Loucy (cell line): ENCODE measurements at regions not wholly inside any gene's neighbourhood (a gene's known extent, or its start where the extent isn't known, plus 50 kb on each side); places are given as distances from the start of the nearest gene placed in this dataset.

Experiments used
- H2AFZ ChIP-seq: fragments of 200-600 bp; sonication (generic); 2 replicates; pipeline ENCODE4 v1.6.0; 2016; ENCODE audit warnings: antibody characterized with exemption, mild to moderate bottlenecking, low read length, moderate library complexity
- H3F3A ChIP-seq: fragments of 200-600 bp; 2 replicates; pipeline ENCODE4 v1.6.0; 2016; ENCODE audit warnings: antibody characterized with exemption, low read depth, mild to moderate bottlenecking
- H3K27me3 ChIP-seq: fragments of 200-600 bp; sonication (generic); 2 replicates; pipeline ENCODE4 v1.6.1; 2014; ENCODE audit warnings: low read length, mild to moderate bottlenecking; ENCODE audit not compliant: insufficient read depth, poor library complexity, severe bottlenecking
- H3K36me3 ChIP-seq: fragments of 200-600 bp; sonication (generic); 2 replicates; pipeline ENCODE4 v1.6.1; 2016; ENCODE audit warnings: low read length; ENCODE audit not compliant: insufficient read depth
- H3K4me1 ChIP-seq: fragments of 200-600 bp; sonication (generic); 2 replicates; pipeline ENCODE4 v1.5.1; 2014; ENCODE audit warnings: low read length, mild to moderate bottlenecking; ENCODE audit not compliant: insufficient read depth, poor library complexity, severe bottlenecking
- H3K4me2 ChIP-seq: fragments of 200-600 bp; sonication (generic); 2 replicates; pipeline ENCODE4 v1.6.0; 2014; ENCODE audit warnings: antibody characterized with exemption, low read length, low read depth, mild to moderate bottlenecking; ENCODE audit not compliant: poor library complexity, severe bottlenecking
- H3K4me3 ChIP-seq: fragments of 200-600 bp; sonication (generic); 2 replicates; pipeline ENCODE4 v1.5.1; 2014; ENCODE audit warnings: low read length, mild to moderate bottlenecking, mixed read lengths; ENCODE audit not compliant: poor library complexity, severe bottlenecking
- H3K79me2 ChIP-seq: fragments of 200-600 bp; sonication (generic); 2 replicates; pipeline ENCODE4 v1.6.1; 2014; ENCODE audit warnings: low read length; ENCODE audit not compliant: insufficient read depth
- H3K9ac ChIP-seq: fragments of 200-600 bp; sonication (generic); 2 replicates; pipeline ENCODE4 v1.6.0; 2014; ENCODE audit warnings: mild to moderate bottlenecking, low read depth, low read length, moderate library complexity; ENCODE audit not compliant: poor library complexity, severe bottlenecking
- H3K9me2 ChIP-seq: fragments of 200-600 bp; sonication (generic); replicated peaks from 2 replicates; pipeline ENCODE4 v1.6.1; 2016; ENCODE audit warnings: low read depth, low read length, mixed read lengths
- H3K9me3 ChIP-seq: fragments of 200-600 bp; sonication (generic); 2 replicates; pipeline ENCODE4 v1.6.1; 2014; ENCODE audit warnings: mild to moderate bottlenecking, antibody characterized with exemption, low read length, low read depth; ENCODE audit not compliant: insufficient read depth
- H4K20me1 ChIP-seq: fragments of 200-600 bp; sonication (generic); 2 replicates; pipeline ENCODE4 v1.6.0; 2014; ENCODE audit warnings: antibody characterized with exemption, low read length, mild to moderate bottlenecking; ENCODE audit not compliant: insufficient read depth, poor library complexity, severe bottlenecking
- EZH2phosphoT487 ChIP-seq: fragments of 200-600 bp; IDR thresholded peaks from 2 replicates; pipeline ENCODE4 v1.6.1; 2018; ENCODE audit warnings: antibody characterized with exemption, mild to moderate bottlenecking, moderate library complexity, borderline replicate concordance
- TF ChIP-seq, protein P1 (sequence below): fragments of 200-600 bp; sonication (generic); conservative IDR thresholded peaks from 2 replicates; pipeline ENCODE4 v1.5.1; 2014; ENCODE audit warnings: mild to moderate bottlenecking, antibody characterized with exemption, low read length

DNA sequence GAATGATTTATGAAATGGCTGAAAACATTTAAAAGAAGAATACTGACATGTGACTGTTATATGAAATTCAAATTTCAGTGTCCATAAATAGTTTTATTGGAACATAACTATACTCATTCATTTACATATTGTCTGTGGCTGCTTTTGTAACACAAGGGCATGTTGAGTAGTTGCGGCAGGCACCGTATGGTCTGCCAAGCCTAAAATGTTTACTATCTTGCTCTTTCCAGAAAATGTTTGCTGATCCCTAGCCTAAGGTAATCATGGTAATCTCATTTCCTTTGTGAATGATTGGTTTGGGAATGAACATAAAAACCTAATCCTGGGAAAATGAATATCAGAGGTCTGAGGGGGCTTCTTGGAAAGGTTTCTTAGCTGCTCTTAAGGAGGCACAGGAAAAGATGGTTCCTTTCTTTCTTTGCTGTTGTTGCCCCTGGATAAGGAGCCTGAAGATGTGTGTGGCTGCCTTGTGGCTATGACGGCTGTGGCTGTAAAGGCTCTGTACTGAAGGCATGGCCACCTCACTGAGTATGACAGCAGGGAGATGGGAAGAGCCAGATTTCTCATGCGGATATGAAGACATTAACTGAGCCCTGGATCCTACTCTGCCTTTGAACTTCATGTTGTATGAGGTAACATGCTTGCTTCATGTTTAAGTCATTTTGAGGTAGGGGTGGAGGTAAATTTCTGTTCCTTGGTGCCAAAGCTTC lies 419.4 kb upstream of the CLINT1 start:
- TF ChIP-seq EZH2phosphoT487, result no peak
- TF ChIP-seq, protein P1, sequence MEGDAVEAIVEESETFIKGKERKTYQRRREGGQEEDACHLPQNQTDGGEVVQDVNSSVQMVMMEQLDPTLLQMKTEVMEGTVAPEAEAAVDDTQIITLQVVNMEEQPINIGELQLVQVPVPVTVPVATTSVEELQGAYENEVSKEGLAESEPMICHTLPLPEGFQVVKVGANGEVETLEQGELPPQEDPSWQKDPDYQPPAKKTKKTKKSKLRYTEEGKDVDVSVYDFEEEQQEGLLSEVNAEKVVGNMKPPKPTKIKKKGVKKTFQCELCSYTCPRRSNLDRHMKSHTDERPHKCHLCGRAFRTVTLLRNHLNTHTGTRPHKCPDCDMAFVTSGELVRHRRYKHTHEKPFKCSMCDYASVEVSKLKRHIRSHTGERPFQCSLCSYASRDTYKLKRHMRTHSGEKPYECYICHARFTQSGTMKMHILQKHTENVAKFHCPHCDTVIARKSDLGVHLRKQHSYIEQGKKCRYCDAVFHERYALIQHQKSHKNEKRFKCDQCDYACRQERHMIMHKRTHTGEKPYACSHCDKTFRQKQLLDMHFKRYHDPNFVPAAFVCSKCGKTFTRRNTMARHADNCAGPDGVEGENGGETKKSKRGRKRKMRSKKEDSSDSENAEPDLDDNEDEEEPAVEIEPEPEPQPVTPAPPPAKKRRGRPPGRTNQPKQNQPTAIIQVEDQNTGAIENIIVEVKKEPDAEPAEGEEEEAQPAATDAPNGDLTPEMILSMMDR, result no peak
- Histone ChIP-seq H3K4me1 (peaks cover under 1% of the 10 kb centered on the region), H2AFZ (no peak overlapping the region), H3K9me2 (no peaks in the 10 kb centered on the region), H3K9ac (no peak overlapping the region), H3K79me2 (no peaks in the 10 kb centered on the region), H3K4me3 (no peak overlapping the region), H4K20me1 (no peaks in the 10 kb centered on the region), H3K9me3 (no peaks in the 10 kb centered on the region), H3K36me3 (no peaks in the 10 kb centered on the region), H3K4me2 (no peak overlapping the region), H3K27me3 (no peaks in the 10 kb centered on the region), H3F3A (no peaks in the 10 kb centered on the region)

DNA sequence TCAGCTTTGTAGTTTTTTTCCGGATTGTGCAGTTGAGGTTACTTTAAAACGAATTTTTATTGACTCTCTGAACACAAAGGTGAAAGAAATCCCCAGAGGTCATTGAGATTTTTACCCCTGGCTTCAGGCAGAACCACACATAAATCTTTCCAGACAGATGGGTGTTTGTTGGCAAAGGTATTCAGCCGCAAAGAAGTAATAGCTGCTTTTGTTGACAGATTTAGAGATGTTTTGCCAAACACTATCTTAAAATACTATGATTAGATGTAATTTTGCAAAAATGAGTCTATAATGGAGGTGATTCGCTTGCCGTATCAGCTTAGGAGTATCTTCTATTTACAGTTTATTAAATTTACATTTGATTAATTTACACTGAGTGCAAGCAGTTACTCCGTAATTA lies 418.3 kb upstream of the CLINT1 start:
- Histone ChIP-seq H3K4me2 (no peak overlapping the region), H2AFZ (no peak overlapping the region), H3K4me1 (no peaks in the 10 kb centered on the region), H3K36me3 (no peaks in the 10 kb centered on the region), H3K9me2 (no peaks in the 10 kb centered on the region), H3K9ac (no peak overlapping the region), H3K79me2 (no peaks in the 10 kb centered on the region), H3K4me3 (no peak overlapping the region), H4K20me1 (no peaks in the 10 kb centered on the region), H3F3A (no peaks in the 10 kb centered on the region), H3K27me3 (no peaks in the 10 kb centered on the region), H3K9me3 (no peaks in the 10 kb centered on the region)
- no peak for TF ChIP-seq EZH2phosphoT487
- TF ChIP-seq, protein P1, result no peak

DNA sequence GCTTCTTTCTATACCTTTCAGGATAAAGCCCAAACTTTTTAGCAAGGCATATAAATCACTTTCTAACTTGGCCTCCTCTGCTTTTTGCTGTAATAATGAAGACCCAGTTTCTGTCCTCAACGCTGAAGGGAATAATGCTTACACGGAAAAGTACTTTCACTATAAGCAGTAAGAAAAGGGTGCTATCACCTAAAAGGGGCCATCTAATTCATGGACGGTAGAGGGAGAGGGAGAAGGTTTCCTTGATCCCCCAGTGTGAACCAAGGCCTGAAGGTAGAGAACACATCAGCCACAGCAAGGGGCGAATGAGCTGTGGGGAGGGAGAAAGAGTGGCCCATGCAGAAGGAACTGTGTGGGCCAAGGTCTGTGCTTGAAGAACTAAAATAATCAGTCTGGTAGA lies 417.7 kb upstream of the CLINT1 start:
- Histone ChIP-seq H3K9ac (no peak overlapping the region), H3K9me2 (no peaks in the 10 kb centered on the region), H3F3A (no peaks in the 10 kb centered on the region), H3K27me3 (no peaks in the 10 kb centered on the region), H3K4me2 (no peak overlapping the region), H4K20me1 (no peaks in the 10 kb centered on the region), H3K36me3 (no peaks in the 10 kb centered on the region), H2AFZ (no peak overlapping the region), H3K4me3 (no peak overlapping the region), H3K79me2 (no peaks in the 10 kb centered on the region), H3K9me3 (no peaks in the 10 kb centered on the region), H3K4me1 (no peaks in the 10 kb centered on the region)
- no peak for TF ChIP-seq EZH2phosphoT487
- TF ChIP-seq, protein P1, result no peak
